Chondrocyte (in vitro differentiated cells): ENCODE measurements at regions not wholly inside any gene's neighbourhood (a gene's known extent, or its start where the extent isn't known, plus 50 kb on each side); places are given as distances from the start of the nearest gene placed in this dataset.

Source experiments
- DNase-seq: peaks from one replicate; pipeline ENCODE4 v3.0.0; 2021; ENCODE audit warnings: mixed read lengths, low spot score
- H3K27ac Mint-ChIP-seq: one replicate; pipeline ENCODE4 v1.8.0; 2021; ENCODE audit warnings: mild to moderate bottlenecking, moderate library complexity, mixed read lengths; ENCODE audit not compliant: unreplicated experiment
- H3K27me3 Mint-ChIP-seq: 2 replicates; pipeline ENCODE4 v1.8.0; 2021; ENCODE audit warnings: low read depth, mixed read lengths
- H3K36me3 Mint-ChIP-seq: 2 replicates; pipeline ENCODE4 v1.8.0; 2021; ENCODE audit warnings: low read depth, mixed read lengths
- H3K4me1 Mint-ChIP-seq: 2 replicates; pipeline ENCODE4 v1.8.0; 2021; ENCODE audit warnings: low read depth, mild to moderate bottlenecking, mixed read lengths
- H3K4me3 Mint-ChIP-seq: one replicate; pipeline ENCODE4 v1.8.0; 2021; ENCODE audit warnings: mild to moderate bottlenecking, moderate library complexity, mixed read lengths; ENCODE audit not compliant: unreplicated experiment
- H3K9me3 Mint-ChIP-seq: 2 replicates; pipeline ENCODE4 v1.8.0; 2021; ENCODE audit warnings: low read depth, mixed read lengths
- CTCF ChIP-seq: fragments of 200-600 bp; sonication (generic); IDR thresholded peaks from 2 replicates; pipeline ENCODE4 v1.5.0; 2021; ENCODE audit warnings: antibody characterized with exemption, mild to moderate bottlenecking, moderate library complexity

GRCh38 chr6:8760951-8761350, 325.6 kb upstream of the SLC35B3 start:
- Mint-ChIP-seq H3K36me3 (no peaks in the 10 kb centered on the region), H3K4me3 (no peak overlapping the region), H3K27me3 (no peaks in the 10 kb centered on the region), H3K4me1 (peaks cover 4% of the 10 kb centered on the region), H3K27ac (no peak overlapping the region), H3K9me3 (peaks cover 9% of the 10 kb centered on the region)
- TF ChIP-seq CTCF: no peak
- no peak for DNase-seq

DNA sequence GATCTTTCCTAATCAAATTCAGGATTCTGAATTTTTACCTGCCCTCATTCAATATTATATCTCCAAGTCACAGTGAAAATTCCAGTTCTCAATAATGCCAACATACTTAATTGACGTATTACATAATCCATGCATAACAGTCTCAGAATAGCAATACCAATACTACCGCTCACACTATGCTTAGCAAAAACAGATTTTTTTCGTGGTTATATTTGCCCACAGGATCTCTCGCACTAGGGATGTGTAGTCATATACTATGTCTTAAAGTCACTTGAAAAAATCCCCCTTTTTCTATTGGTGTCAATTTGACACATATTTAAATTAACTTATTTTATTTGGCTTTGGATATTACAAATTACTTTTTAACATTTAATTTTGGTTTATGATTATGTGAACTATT, 323.1 kb upstream of the SLC35B3 start:
- H3K27ac Mint-ChIP-seq: no peak overlapping the region
- H3K4me1 Mint-ChIP-seq: peaks cover 4% of the 10 kb centered on the region
- H3K27me3 Mint-ChIP-seq: no peaks in the 10 kb centered on the region
- DNase-seq: no peak
- peaks cover 3% of the 10 kb centered on the region for H3K9me3 Mint-ChIP-seq
- no peak for TF ChIP-seq CTCF
- no peak overlapping the region for H3K4me3 Mint-ChIP-seq
- H3K36me3 Mint-ChIP-seq: no peaks in the 10 kb centered on the region

DNA sequence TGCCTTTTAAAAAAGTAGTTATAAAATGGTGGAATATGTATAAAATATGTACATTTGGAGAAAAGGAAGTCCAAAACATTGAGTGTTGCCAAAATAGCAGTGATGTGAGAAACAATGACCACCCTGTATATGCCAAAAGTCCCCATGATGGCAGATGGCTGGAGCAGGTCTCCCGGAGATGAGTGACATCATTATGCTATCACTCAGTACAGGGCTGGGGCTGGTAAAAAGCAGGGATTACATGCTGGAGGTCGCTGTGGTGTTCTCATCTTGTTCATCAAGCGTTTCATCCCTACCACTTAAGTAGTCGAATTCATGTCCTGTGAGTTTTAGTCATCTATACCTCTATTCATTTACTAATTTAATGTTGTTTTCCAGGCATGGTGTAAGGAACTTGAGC, 315.3 kb upstream of the SLC35B3 start:
- no peak for TF ChIP-seq CTCF
- H3K4me1 Mint-ChIP-seq: no peaks in the 10 kb centered on the region
- no peaks in the 10 kb centered on the region for H3K36me3 Mint-ChIP-seq
- no peak overlapping the region for H3K4me3 Mint-ChIP-seq
- H3K27ac Mint-ChIP-seq: no peak overlapping the region
- no peak for DNase-seq
- no peaks in the 10 kb centered on the region for H3K9me3 Mint-ChIP-seq
- H3K27me3 Mint-ChIP-seq: peaks cover 3% of the 10 kb centered on the region

DNA sequence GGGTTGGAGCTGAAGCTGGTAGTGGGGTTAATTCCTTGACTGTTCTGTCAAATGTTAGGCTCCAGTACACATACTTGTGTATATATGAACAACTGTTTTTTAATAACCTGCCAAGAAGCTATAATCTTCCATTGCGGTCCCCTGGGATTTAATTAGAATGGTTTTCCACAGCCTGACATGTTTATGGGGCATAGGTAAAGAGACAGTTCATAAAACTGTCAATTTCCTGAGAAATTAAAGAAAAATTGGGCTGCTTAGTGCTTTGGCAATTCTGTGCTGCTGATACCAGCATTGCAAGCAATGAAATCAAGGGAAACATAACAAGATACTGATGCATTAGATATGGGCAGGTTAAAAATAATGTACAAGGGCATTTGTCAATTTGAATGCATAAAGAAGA, 314.1 kb upstream of the SLC35B3 start:
- no peaks in the 10 kb centered on the region for H3K36me3 Mint-ChIP-seq
- no peaks in the 10 kb centered on the region for H3K4me1 Mint-ChIP-seq
- H3K4me3 Mint-ChIP-seq: no peak overlapping the region
- H3K27ac Mint-ChIP-seq: no peak overlapping the region
- no peak for DNase-seq
- no peak for TF ChIP-seq CTCF
- peaks cover 3% of the 10 kb centered on the region for H3K27me3 Mint-ChIP-seq
- H3K9me3 Mint-ChIP-seq: no peaks in the 10 kb centered on the region

GRCh38 chr6:8743170-8743745, 307.9 kb upstream of the SLC35B3 start:
- H3K9me3 Mint-ChIP-seq: peaks cover 20% of the 10 kb centered on the region
- no peaks in the 10 kb centered on the region for H3K36me3 Mint-ChIP-seq
- no peak for DNase-seq
- H3K27me3 Mint-ChIP-seq: peaks cover 3% of the 10 kb centered on the region
- no peaks in the 10 kb centered on the region for H3K4me1 Mint-ChIP-seq
- TF ChIP-seq CTCF: peak; percentile 60
- no peak overlapping the region for H3K27ac Mint-ChIP-seq
- no peak overlapping the region for H3K4me3 Mint-ChIP-seq
